Body of pancreas (tissue), 4 donors: ENCODE measurements at regions not wholly inside any gene's neighbourhood (a gene's known extent, or its start where the extent isn't known, plus 50 kb on each side); places are given as distances from the start of the nearest gene placed in this dataset.

ENCODE experiments used
- CTCF ChIP-seq, 7 experiments: fragments of 450-650 bp in 4 of 7; fragments of 200-600 bp in 3 of 7; sonication (generic) in 3 of 7; IDR thresholded peaks; one replicate each; pipeline ENCODE4 v1.5.1; 2016 to 2019; ENCODE audit warnings: antibody characterized with exemption in 7 of 7
- POLR2A ChIP-seq, 3 donors: fragments of 450-650 bp; IDR thresholded peaks; one replicate each; pipeline ENCODE4 v1.6.1; 2016; ENCODE audit warnings: antibody characterized with exemption in 3 of 3, mild to moderate bottlenecking in 2 of 3

GRCh38 chr12:127716166-127716565, 550.8 kb upstream of the TMEM132C start:
- TF ChIP-seq CTCF (IDR thresholded peaks at IDR 0.05), result no peak
- TF ChIP-seq POLR2A (IDR thresholded peaks at IDR 0.05), result no peak
